Keratinocyte (primary cell): ENCODE measurements at regions not wholly inside any gene's neighbourhood (a gene's known extent, or its start where the extent isn't known, plus 50 kb on each side); places are given as distances from the start of the nearest gene placed in this dataset.

ENCODE experiments used
- EZH2 ChIP-seq: IDR thresholded peaks from one replicate; pipeline ENCODE4 v1.6.1; 2012; ENCODE audit warnings: inconsistent platforms, mild to moderate bottlenecking, low read length, moderate library complexity
- TF ChIP-seq, protein P1 (sequence below), 3 experiments: IDR thresholded peaks in 1 of 3; conservative IDR thresholded peaks in 1 of 3; optimal IDR thresholded peaks in 1 of 3; 2 replicates in 2 of 3; 3 replicates in 1 of 3; pipeline versions ENCODE3 to v1.5.1; 2011; ENCODE audit warnings: low read length in 3 of 3, mild to moderate bottlenecking in 3 of 3, moderate library complexity in 2 of 3, control low read depth in 1 of 3, inconsistent platforms in 1 of 3; ENCODE audit not compliant: insufficient read depth in 2 of 3; ENCODE audit errors: extremely low read depth in 1 of 3

DNA sequence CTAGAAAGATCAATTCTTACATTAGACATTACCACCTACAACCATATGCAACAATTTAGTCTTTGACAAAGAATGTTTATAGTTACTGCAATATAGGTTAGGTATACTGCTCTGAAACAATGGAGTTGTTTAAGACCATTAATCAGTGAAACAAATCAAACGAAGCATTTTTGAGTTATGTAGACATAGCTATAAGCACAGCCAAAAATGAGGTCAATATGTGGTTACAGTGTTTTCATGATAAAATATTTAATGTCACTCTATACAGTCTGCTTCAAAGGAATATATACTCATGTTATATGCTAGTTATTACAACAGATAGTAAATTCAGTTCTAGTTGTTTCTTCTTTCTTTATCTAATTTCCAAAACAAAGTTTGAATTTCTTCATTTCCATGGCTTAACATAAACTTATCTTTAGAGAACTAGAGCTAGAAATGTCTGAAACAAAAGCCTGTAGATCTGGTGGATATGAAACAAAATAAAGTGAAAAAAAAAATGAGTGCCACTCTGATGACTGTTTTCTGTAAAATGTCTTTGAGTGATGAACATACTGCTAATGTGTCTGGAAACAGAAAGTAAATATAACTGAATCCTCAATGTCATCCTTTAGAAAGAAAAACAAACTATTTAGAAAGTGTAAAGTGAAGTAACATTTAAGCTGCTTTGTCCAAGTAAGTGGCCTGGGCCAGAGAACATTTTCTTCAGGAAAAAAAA lies 809.0 kb downstream of the FAT4 start:
- TF ChIP-seq, protein P1, sequence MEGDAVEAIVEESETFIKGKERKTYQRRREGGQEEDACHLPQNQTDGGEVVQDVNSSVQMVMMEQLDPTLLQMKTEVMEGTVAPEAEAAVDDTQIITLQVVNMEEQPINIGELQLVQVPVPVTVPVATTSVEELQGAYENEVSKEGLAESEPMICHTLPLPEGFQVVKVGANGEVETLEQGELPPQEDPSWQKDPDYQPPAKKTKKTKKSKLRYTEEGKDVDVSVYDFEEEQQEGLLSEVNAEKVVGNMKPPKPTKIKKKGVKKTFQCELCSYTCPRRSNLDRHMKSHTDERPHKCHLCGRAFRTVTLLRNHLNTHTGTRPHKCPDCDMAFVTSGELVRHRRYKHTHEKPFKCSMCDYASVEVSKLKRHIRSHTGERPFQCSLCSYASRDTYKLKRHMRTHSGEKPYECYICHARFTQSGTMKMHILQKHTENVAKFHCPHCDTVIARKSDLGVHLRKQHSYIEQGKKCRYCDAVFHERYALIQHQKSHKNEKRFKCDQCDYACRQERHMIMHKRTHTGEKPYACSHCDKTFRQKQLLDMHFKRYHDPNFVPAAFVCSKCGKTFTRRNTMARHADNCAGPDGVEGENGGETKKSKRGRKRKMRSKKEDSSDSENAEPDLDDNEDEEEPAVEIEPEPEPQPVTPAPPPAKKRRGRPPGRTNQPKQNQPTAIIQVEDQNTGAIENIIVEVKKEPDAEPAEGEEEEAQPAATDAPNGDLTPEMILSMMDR (optimal IDR thresholded peaks at IDR 0.05 in 1 of 3, IDR thresholded peaks at IDR 0.05 in 1 of 3, conservative IDR thresholded peaks at IDR 0.05 in 1 of 3; ENCODE audit: extremely low read depth in 1 of 3, insufficient read depth in 2 of 3, low read length in 3 of 3), result no peak
- TF ChIP-seq EZH2, result no peak
